GM12878 (cell line): ENCODE measurements at regions not wholly inside any gene's neighbourhood (a gene's known extent, or its start where the extent isn't known, plus 50 kb on each side); places are given as distances from the start of the nearest gene placed in this dataset.

Experiments used
- ATAC-seq: fragments of 200-7000 bp; cut with Tn5 transposase; 3 replicates; pipeline ENCODE4 v1.9.1; 2020; ENCODE audit warnings: mild to moderate bottlenecking, moderate library complexity
- BruUV-seq: library from RNA; stranded (reverse); fragments of 400-500 nt; replicated peaks from 2 replicates; lab custom pipeline; 2021; lab: Mats Ljungman, UMichigan
- CTCF ChIA-PET: fragments of 300-600 bp; sonication (Branson Sonifier 250); formaldehyde crosslinking; extraction: SDS; loops from one replicate; lab custom pipeline; 2021; ENCODE audit warnings: inconsistent platforms; lab: Yijun Ruan, JAX
- POLR2A ChIA-PET: fragments of 350-600 bp; formaldehyde crosslinking; extraction: SDS; loops from one replicate; lab custom pipeline; 2021; ENCODE audit warnings: inconsistent platforms; lab: Charles Lee
- RAD21 ChIA-PET: fragments of 300-600 bp; sonication (Branson Sonifier 250); formaldehyde crosslinking; loops from one replicate; lab custom pipeline; 2023; ENCODE audit warnings: antibody characterized with exemption; ENCODE audit not compliant: unreplicated experiment; lab: Charles Lee
- SMC1A ChIA-PET: fragments of 300-600 bp; sonication (Branson Sonifier 250); formaldehyde crosslinking; loops from one replicate; lab custom pipeline; 2023; ENCODE audit not compliant: unreplicated experiment, uncharacterized antibody; lab: Charles Lee
- DNase-seq: peaks from one replicate; pipeline ENCODE4 v3.0.0-alpha.2; 2011; ENCODE audit warnings: low read depth, low spot score
- FAIRE-seq: peaks from 3 replicates; lab custom pipeline; 2011; peaks lifted over from hg19 to GRCh38; lab: Jason Lieb, UNC
- H2AFZ ChIP-seq: 2 replicates; pipeline ENCODE4 v1.6.0; 2011; ENCODE audit warnings: low read depth, low read length, control low read depth; ENCODE audit not compliant: control insufficient read depth
- H3K27ac ChIP-seq: 2 replicates; pipeline ENCODE4 v1.5.1; 2011; ENCODE audit warnings: control low read depth; ENCODE audit not compliant: control insufficient read depth, insufficient read depth
- H3K27me3 ChIP-seq, 2 experiments: replicated peaks in 1 of 2; 2 replicates each; pipeline versions ENCODE4 v1.6.0 to v1.6.1; 2011; ENCODE audit warnings: low read length in 1 of 2; ENCODE audit not compliant: control insufficient read depth in 2 of 2, insufficient read depth in 2 of 2
- H3K36me3 ChIP-seq, 2 experiments: 2 replicates each; pipeline ENCODE4 v1.5.1; 2011; ENCODE audit warnings: low read length in 1 of 2; ENCODE audit not compliant: control insufficient read depth in 2 of 2, insufficient read depth in 2 of 2
- H3K4me1 ChIP-seq: 2 replicates; pipeline ENCODE4 v1.6.1; 2011; ENCODE audit warnings: mild to moderate bottlenecking, low read length, moderate library complexity, mixed read lengths; ENCODE audit not compliant: control insufficient read depth, insufficient read depth
- H3K4me2 ChIP-seq: 2 replicates; pipeline ENCODE4 v1.6.0; 2011; ENCODE audit warnings: control low read depth; ENCODE audit not compliant: control insufficient read depth, insufficient read depth
- H3K4me3 ChIP-seq: fragments of 200-600 bp; sonication (generic); 2 replicates; pipeline ENCODE4 v1.5.1; 2016
- H3K79me2 ChIP-seq: 2 replicates; pipeline ENCODE4 v1.6.0; 2011; ENCODE audit warnings: low read length; ENCODE audit not compliant: control insufficient read depth, insufficient read depth
- H3K9ac ChIP-seq: 2 replicates; pipeline ENCODE4 v1.8.0; 2011; ENCODE audit warnings: low read length, control low read depth, mixed read lengths; ENCODE audit not compliant: control insufficient read depth, insufficient read depth
- H3K9me3 ChIP-seq: replicated peaks from 3 replicates; pipeline ENCODE4 v1.5.1; 2011; ENCODE audit warnings: mild to moderate bottlenecking, low read length; ENCODE audit not compliant: control insufficient read depth, insufficient read depth
- H4K20me1 ChIP-seq: 2 replicates; pipeline ENCODE4 v1.6.0; 2011; ENCODE audit not compliant: control insufficient read depth, insufficient read depth
- IKZF2 ChIP-seq, 2 experiments: fragments of 450-650 bp; IDR thresholded peaks; 2 replicates each; pipeline ENCODE4 v1.6.1; 2017; ENCODE audit warnings: mild to moderate bottlenecking in 2 of 2, moderate library complexity in 2 of 2
- MEF2B ChIP-seq: fragments of 450-650 bp; IDR thresholded peaks from 2 replicates; pipeline ENCODE4 v1.6.1; 2018; ENCODE audit warnings: mild to moderate bottlenecking, moderate library complexity; ENCODE audit not compliant: partially characterized antibody, poor library complexity, severe bottlenecking
- MTA3 ChIP-seq: IDR thresholded peaks from 2 replicates; pipeline ENCODE4 v1.6.1; 2012; ENCODE audit warnings: low read length, inconsistent platforms, borderline replicate concordance
- NFYB ChIP-seq: IDR thresholded peaks from 2 replicates; pipeline ENCODE4 v1.6.1; 2011; ENCODE audit warnings: low read depth, mild to moderate bottlenecking, low read length, improper control_type of control experiment, moderate library complexity; ENCODE audit not compliant: insufficient read depth
- NR2F1 ChIP-seq: fragments of 450-650 bp; conservative IDR thresholded peaks from 2 replicates; pipeline ENCODE4 v1.6.1; 2017; ENCODE audit warnings: mild to moderate bottlenecking
- SP1 ChIP-seq: IDR thresholded peaks from one replicate; pipeline ENCODE4 v1.6.1; 2011; ENCODE audit warnings: low read depth, low read length
- USF1 ChIP-seq: IDR thresholded peaks from 2 replicates; pipeline ENCODE4 v1.6.1; 2011; ENCODE audit warnings: borderline replicate concordance, low read depth, mild to moderate bottlenecking, moderate library complexity, mixed read lengths, low read length; ENCODE audit not compliant: insufficient read depth; ENCODE audit errors: extremely low read length
- ZNF24 ChIP-seq: fragments of 450-650 bp; IDR thresholded peaks from 2 replicates; pipeline ENCODE4 v1.6.1; 2017; ENCODE audit warnings: antibody characterized with exemption, mild to moderate bottlenecking
- WGBS: methylation state at CpG from one replicate; pipeline ENCODE4 v1.1.6; 2016; ENCODE audit warnings: low lambda C conversion rate; ENCODE audit not compliant: insufficient replicate concordance, insufficient coverage; ENCODE audit errors: missing lambda C conversion rate; 5-methylcytosine and 5-hydroxymethylcytosine counted together
- in situ Hi-C: fragments of 300-500 bp; cut with MboI; formaldehyde crosslinking; loops from 9 replicates; pipeline ENCODE4 v1.14.3; 2018; ENCODE audit warnings: mixed read lengths
- intact Hi-C: fragments of 100-400 bp; cut with micrococcal nuclease; formaldehyde crosslinking; loops from one replicate; pipeline ENCODE4 v1.14.2; 2022; ENCODE audit not compliant: unreplicated experiment
- TF ChIP-seq, protein P1 (sequence below): fragments of 150-350 bp; IDR thresholded peaks from 2 replicates; pipeline ENCODE4 v1.6.1; 2016; ENCODE audit warnings: low read depth, low read length
- TF ChIP-seq, protein P2 (sequence below): IDR thresholded peaks from 2 replicates; pipeline ENCODE4 v1.6.1; 2012; ENCODE audit warnings: mild to moderate bottlenecking, low read depth, low read length
- TF ChIP-seq, protein P3 (sequence below): IDR thresholded peaks from 2 replicates; pipeline ENCODE4 v1.6.1; 2011; ENCODE audit warnings: low read depth, mild to moderate bottlenecking, low read length, moderate library complexity, borderline replicate concordance; ENCODE audit errors: extremely low read depth

DNA sequence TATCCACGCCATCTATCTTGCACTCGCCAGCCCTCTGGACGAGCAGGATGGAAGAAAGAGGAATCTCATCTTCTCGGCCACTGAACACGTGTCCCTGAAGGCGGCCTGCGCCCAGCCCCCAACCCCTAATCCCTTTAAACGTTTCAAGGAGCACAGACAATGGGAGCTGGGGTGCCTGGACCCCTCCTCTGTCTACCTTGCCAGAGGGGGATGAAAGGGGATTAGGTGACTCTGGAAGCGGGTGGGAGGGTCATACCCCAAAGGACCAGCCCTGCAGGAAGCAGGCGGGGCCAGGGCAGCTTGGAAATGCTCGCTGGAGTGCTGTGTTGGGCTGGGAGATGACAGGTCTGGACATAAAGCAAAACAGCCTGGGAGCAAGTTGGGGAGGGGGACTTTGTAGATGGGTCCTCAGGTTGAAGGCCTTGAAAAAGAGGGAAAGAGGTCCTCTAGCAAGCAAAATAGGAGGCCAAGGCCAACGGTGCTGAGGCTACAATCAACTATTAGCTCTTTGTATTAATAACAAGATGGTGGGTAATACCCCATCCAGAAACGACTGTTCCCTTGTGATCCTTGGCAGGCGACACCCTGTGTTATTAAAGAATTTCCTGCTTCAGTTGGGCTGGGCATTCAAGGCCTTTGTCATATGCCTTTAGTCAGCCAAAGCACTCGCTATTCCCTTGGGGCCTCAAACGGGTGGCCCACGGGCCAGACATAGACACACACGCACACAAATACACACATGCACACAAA lies 126.5 kb upstream of the UNC5B start:
- Histone ChIP-seq H3K4me3 (no peak overlapping the region), H3K4me2 (no peak overlapping the region), H3K27ac (no peak overlapping the region), H3K36me3 (no peaks in the 10 kb centered on the region), H3K79me2 (no peaks in the 10 kb centered on the region), H3K9me3 (no peaks in the 10 kb centered on the region), H2AFZ (no peak overlapping the region), H3K27me3 (no peaks in the 10 kb centered on the region; a peak in 1 of 4 replicates), H4K20me1 (no peaks in the 10 kb centered on the region), H3K9ac (no peak overlapping the region), H3K4me1 (no peaks in the 10 kb centered on the region)
- ChIA-PET POLR2A (no interaction called here), CTCF (no interaction called here), SMC1A (interaction anchor here (1.1 kb wide), 1 partner anchor 9 kb away, joined by 3 read pairs; no protein-coding TSS in a partner anchor), RAD21 (no interaction called here)
- BruUV-seq, result no TSS peak
- TF ChIP-seq USF1, result no peak
- no peak for TF ChIP-seq MTA3
- no peak for TF ChIP-seq IKZF2 (IDR thresholded peaks at IDR 0.05)
- TF ChIP-seq MEF2B, result no peak
- TF ChIP-seq NR2F1, result no peak
- no peak for TF ChIP-seq ZNF24
- TF ChIP-seq, protein P1, sequence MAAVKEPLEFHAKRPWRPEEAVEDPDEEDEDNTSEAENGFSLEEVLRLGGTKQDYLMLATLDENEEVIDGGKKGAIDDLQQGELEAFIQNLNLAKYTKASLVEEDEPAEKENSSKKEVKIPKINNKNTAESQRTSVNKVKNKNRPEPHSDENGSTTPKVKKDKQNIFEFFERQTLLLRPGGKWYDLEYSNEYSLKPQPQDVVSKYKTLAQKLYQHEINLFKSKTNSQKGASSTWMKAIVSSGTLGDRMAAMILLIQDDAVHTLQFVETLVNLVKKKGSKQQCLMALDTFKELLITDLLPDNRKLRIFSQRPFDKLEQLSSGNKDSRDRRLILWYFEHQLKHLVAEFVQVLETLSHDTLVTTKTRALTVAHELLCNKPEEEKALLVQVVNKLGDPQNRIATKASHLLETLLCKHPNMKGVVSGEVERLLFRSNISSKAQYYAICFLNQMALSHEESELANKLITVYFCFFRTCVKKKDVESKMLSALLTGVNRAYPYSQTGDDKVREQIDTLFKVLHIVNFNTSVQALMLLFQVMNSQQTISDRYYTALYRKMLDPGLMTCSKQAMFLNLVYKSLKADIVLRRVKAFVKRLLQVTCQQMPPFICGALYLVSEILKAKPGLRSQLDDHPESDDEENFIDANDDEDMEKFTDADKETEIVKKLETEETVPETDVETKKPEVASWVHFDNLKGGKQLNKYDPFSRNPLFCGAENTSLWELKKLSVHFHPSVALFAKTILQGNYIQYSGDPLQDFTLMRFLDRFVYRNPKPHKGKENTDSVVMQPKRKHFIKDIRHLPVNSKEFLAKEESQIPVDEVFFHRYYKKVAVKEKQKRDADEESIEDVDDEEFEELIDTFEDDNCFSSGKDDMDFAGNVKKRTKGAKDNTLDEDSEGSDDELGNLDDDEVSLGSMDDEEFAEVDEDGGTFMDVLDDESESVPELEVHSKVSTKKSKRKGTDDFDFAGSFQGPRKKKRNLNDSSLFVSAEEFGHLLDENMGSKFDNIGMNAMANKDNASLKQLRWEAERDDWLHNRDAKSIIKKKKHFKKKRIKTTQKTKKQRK, result no peak
- TF ChIP-seq, protein P2, sequence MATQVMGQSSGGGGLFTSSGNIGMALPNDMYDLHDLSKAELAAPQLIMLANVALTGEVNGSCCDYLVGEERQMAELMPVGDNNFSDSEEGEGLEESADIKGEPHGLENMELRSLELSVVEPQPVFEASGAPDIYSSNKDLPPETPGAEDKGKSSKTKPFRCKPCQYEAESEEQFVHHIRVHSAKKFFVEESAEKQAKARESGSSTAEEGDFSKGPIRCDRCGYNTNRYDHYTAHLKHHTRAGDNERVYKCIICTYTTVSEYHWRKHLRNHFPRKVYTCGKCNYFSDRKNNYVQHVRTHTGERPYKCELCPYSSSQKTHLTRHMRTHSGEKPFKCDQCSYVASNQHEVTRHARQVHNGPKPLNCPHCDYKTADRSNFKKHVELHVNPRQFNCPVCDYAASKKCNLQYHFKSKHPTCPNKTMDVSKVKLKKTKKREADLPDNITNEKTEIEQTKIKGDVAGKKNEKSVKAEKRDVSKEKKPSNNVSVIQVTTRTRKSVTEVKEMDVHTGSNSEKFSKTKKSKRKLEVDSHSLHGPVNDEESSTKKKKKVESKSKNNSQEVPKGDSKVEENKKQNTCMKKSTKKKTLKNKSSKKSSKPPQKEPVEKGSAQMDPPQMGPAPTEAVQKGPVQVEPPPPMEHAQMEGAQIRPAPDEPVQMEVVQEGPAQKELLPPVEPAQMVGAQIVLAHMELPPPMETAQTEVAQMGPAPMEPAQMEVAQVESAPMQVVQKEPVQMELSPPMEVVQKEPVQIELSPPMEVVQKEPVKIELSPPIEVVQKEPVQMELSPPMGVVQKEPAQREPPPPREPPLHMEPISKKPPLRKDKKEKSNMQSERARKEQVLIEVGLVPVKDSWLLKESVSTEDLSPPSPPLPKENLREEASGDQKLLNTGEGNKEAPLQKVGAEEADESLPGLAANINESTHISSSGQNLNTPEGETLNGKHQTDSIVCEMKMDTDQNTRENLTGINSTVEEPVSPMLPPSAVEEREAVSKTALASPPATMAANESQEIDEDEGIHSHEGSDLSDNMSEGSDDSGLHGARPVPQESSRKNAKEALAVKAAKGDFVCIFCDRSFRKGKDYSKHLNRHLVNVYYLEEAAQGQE, result no peak
- no peak for TF ChIP-seq SP1
- TF ChIP-seq, protein P3, sequence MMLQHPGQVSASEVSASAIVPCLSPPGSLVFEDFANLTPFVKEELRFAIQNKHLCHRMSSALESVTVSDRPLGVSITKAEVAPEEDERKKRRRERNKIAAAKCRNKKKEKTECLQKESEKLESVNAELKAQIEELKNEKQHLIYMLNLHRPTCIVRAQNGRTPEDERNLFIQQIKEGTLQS, result no peak
- TF ChIP-seq NFYB, result no peak
- WGBS, result 9% methylated on average over 18 of the region's 18 CpGs
- in situ Hi-C loops (no loop called here), intact Hi-C loops (no loop called here)
- DNase-seq, result no peak
- no peak for ATAC-seq
- no peak for FAIRE-seq
